A549 (cell line): ENCODE measurements at regions not wholly inside any gene's neighbourhood (a gene's known extent, or its start where the extent isn't known, plus 50 kb on each side); places are given as distances from the start of the nearest gene placed in this dataset.

ENCODE experiments used
- ATAC-seq, 2 experiments: fragments of 200-7000 bp in 1 of 2; fragments of >200 bp in 1 of 2; cut with Nextera tagmentation in 1 of 2; cut with Tn5 transposase in 1 of 2; 3 replicates each; pipeline versions ENCODE4 v1.8.0 to v1.9.1; 2018 to 2020; ENCODE audit warnings: mild to moderate bottlenecking in 1 of 2, moderate library complexity in 1 of 2
- CTCF ChIA-PET: fragments of 300-600 bp; sonication (Branson Sonifier 250); formaldehyde crosslinking; extraction: SDS; loops from one replicate; lab custom pipeline; 2021; ENCODE audit warnings: antibody characterized with exemption, inconsistent platforms; lab: Yijun Ruan, JAX
- POLR2A ChIA-PET: fragments of 350-600 bp; formaldehyde crosslinking; extraction: SDS; loops from one replicate; lab custom pipeline; 2021; ENCODE audit warnings: antibody characterized with exemption, inconsistent platforms; lab: Yijun Ruan, JAX
- DNase-seq, 2 experiments: peaks; one replicate each; pipeline versions ENCODE4 v3.0.0 to v3.0.0-alpha.2; 2011 to 2016; ENCODE audit warnings: low read depth in 1 of 2, low spot score in 1 of 2
- FAIRE-seq: peaks from 2 replicates; lab custom pipeline; 2011; peaks lifted over from hg19 to GRCh38; lab: Jason Lieb, UNC
- H3K27ac ChIP-seq, 2 experiments: fragments of >200 bp; sonication (Bioruptor Twin); formaldehyde crosslinking; 3 replicates each; pipeline ENCODE4 v1.5.1; 2016 to 2017
- H3K4me1 ChIP-seq: fragments of >200 bp; sonication (Bioruptor Twin); formaldehyde crosslinking; 3 replicates; pipeline ENCODE4 v1.6.1; 2016
- H3K4me2 ChIP-seq: fragments of >200 bp; sonication (Bioruptor Twin); formaldehyde crosslinking; 3 replicates; pipeline ENCODE4 v1.6.1; 2016
- H3K4me3 ChIP-seq: fragments of >200 bp; sonication (Bioruptor Twin); formaldehyde crosslinking; 3 replicates; pipeline ENCODE4 v1.5.1; 2016
- H3K9me3 ChIP-seq: fragments of >200 bp; sonication (Bioruptor Twin); formaldehyde crosslinking; 3 replicates; pipeline ENCODE4 v1.6.1; 2016
- BHLHE40 ChIP-seq: IDR thresholded peaks from 2 replicates; pipeline ENCODE4 v1.6.1; 2012; ENCODE audit warnings: low read depth, low read length, inconsistent platforms
- CBX8 ChIP-seq: fragments of 200-600 bp; sonication (generic); IDR thresholded peaks from 2 replicates; pipeline ENCODE4 v1.6.1; 2016
- CEBPB ChIP-seq, 2 experiments: fragments of >200 bp in 1 of 2; sonication (Bioruptor Twin) in 1 of 2; formaldehyde crosslinking in 1 of 2; IDR thresholded peaks; 2 replicates each; pipeline ENCODE4 v1.6.1; 2012 to 2016
- CHD2 ChIP-seq: fragments of 150-350 bp; IDR thresholded peaks from 2 replicates; pipeline ENCODE4 v1.6.1; 2014; ENCODE audit warnings: low read length; ENCODE audit not compliant: partially characterized antibody
- CHD4 ChIP-seq: fragments of 200-600 bp; sonication (generic); IDR thresholded peaks from 2 replicates; pipeline ENCODE4 v1.6.1; 2016; ENCODE audit warnings: antibody characterized with exemption, mild to moderate bottlenecking, borderline replicate concordance
- EHF ChIP-seq: fragments of 250-450 bp; sonication (Bioruptor Pico); IDR thresholded peaks from 2 replicates; pipeline ENCODE4 v1.5.0; 2020; ENCODE audit warnings: mild to moderate bottlenecking
- EP300 ChIP-seq, 2 experiments: fragments of >200 bp; sonication (Bioruptor Twin); formaldehyde crosslinking; IDR thresholded peaks; 2 replicates in 1 of 2; 3 replicates in 1 of 2; pipeline ENCODE4 v1.6.1; 2016 to 2017
- FOSL2 ChIP-seq, 2 experiments: fragments of 450-650 bp in 1 of 2; fragments of >200 bp in 1 of 2; sonication (Bioruptor Twin) in 1 of 2; formaldehyde crosslinking; IDR thresholded peaks; 2 replicates each; pipeline versions ENCODE4 v1.5.0 to v1.6.1; 2016 to 2020; ENCODE audit warnings: mild to moderate bottlenecking in 1 of 2, moderate library complexity in 1 of 2
- FOXS1 ChIP-seq: fragments of 250-450 bp; sonication (Bioruptor Pico); IDR thresholded peaks from 2 replicates; pipeline ENCODE4 v1.5.0; 2020; ENCODE audit warnings: mild to moderate bottlenecking, moderate library complexity
- HOXA7 ChIP-seq: fragments of 250-450 bp; sonication (Bioruptor Pico); IDR thresholded peaks from 2 replicates; pipeline ENCODE4 v1.5.0; 2020; ENCODE audit warnings: mild to moderate bottlenecking, moderate library complexity
- HOXB13 ChIP-seq: fragments of 250-450 bp; sonication (Bioruptor Pico); IDR thresholded peaks from 2 replicates; pipeline ENCODE4 v1.5.0; 2020; ENCODE audit warnings: low read depth, mild to moderate bottlenecking, moderate library complexity
- HOXB5 ChIP-seq: fragments of 250-450 bp; sonication (Bioruptor Pico); IDR thresholded peaks from 2 replicates; pipeline ENCODE4 v1.5.0; 2020; ENCODE audit warnings: mild to moderate bottlenecking, moderate library complexity
- JUNB ChIP-seq: fragments of >200 bp; sonication (Bioruptor Twin); formaldehyde crosslinking; IDR thresholded peaks from 2 replicates; pipeline ENCODE4 v1.6.1; 2016
- MAFK ChIP-seq: fragments of 450-650 bp; IDR thresholded peaks from 2 replicates; pipeline ENCODE4 v1.6.1; 2014; ENCODE audit not compliant: partially characterized antibody
- MAZ ChIP-seq: fragments of 150-350 bp; IDR thresholded peaks from 2 replicates; pipeline ENCODE4 v1.6.1; 2014; ENCODE audit warnings: antibody characterized with exemption, low read depth, low read length, borderline replicate concordance
- MYC ChIP-seq: IDR thresholded peaks from 2 replicates; pipeline ENCODE4 v1.6.1; 2012; ENCODE audit warnings: mild to moderate bottlenecking, inconsistent platforms, low read length, improper control_type of control experiment, borderline replicate concordance
- NR3C1 ChIP-seq: fragments of >200 bp; sonication (Bioruptor Twin); formaldehyde crosslinking; IDR thresholded peaks from 3 replicates; pipeline ENCODE4 v1.6.1; 2017
- RAD21 ChIP-seq, 2 experiments: fragments of >200 bp in 1 of 2; sonication (Bioruptor Twin) in 1 of 2; formaldehyde crosslinking in 1 of 2; IDR thresholded peaks in 1 of 2; conservative IDR thresholded peaks in 1 of 2; 2 replicates in 1 of 2; 3 replicates in 1 of 2; pipeline ENCODE4 v1.6.1; 2012 to 2018; ENCODE audit warnings: inconsistent platforms in 1 of 2
- RARB ChIP-seq: fragments of 250-450 bp; sonication (Bioruptor Pico); IDR thresholded peaks from 2 replicates; pipeline ENCODE4 v1.8.0; 2021; ENCODE audit warnings: mild to moderate bottlenecking, moderate library complexity
- RFX5 ChIP-seq: fragments of 450-650 bp; IDR thresholded peaks from 2 replicates; pipeline ENCODE4 v1.7.1; 2014; ENCODE audit warnings: antibody characterized with exemption, mild to moderate bottlenecking, moderate library complexity
- RNF2 ChIP-seq: fragments of 200-600 bp; sonication (generic); IDR thresholded peaks from 2 replicates; pipeline ENCODE4 v1.6.1; 2016; ENCODE audit warnings: low read depth, mild to moderate bottlenecking, antibody characterized with exemption, moderate library complexity, borderline replicate concordance
- TP53 ChIP-seq: fragments of 250-450 bp; sonication (Bioruptor Pico); IDR thresholded peaks from 2 replicates; pipeline ENCODE4 v1.5.0; 2021; ENCODE audit warnings: mild to moderate bottlenecking, moderate library complexity
- ZNF302 ChIP-seq: fragments of 250-450 bp; sonication (Bioruptor Pico); IDR thresholded peaks from 2 replicates; pipeline ENCODE4 v1.9.0; 2021; ENCODE audit warnings: inconsistent platforms, mild to moderate bottlenecking, moderate library complexity
- WGBS: methylation state at CpG from one replicate; pipeline ENCODE4 v1.1.6; 2017; ENCODE audit errors: missing lambda C conversion rate; 5-methylcytosine and 5-hydroxymethylcytosine counted together
- TF ChIP-seq, protein P1 (sequence below): fragments of >200 bp; sonication (Bioruptor Twin); formaldehyde crosslinking; IDR thresholded peaks from 3 replicates; pipeline ENCODE4 v1.6.1; 2016
- TF ChIP-seq, protein P2 (sequence below): fragments of >200 bp; sonication (Bioruptor Twin); formaldehyde crosslinking; IDR thresholded peaks from 2 replicates; pipeline ENCODE4 v1.6.1; 2016
- TF ChIP-seq, protein P3 (sequence below): IDR thresholded peaks from 2 replicates; pipeline ENCODE4 v1.6.1; 2012; ENCODE audit warnings: low read depth, borderline replicate concordance
- TF ChIP-seq, protein P4 (sequence below): fragments of 200-600 bp; sonication (generic); IDR thresholded peaks from 2 replicates; pipeline ENCODE4 v1.6.1; 2016; ENCODE audit warnings: antibody characterized with exemption, mild to moderate bottlenecking, moderate library complexity

DNA sequence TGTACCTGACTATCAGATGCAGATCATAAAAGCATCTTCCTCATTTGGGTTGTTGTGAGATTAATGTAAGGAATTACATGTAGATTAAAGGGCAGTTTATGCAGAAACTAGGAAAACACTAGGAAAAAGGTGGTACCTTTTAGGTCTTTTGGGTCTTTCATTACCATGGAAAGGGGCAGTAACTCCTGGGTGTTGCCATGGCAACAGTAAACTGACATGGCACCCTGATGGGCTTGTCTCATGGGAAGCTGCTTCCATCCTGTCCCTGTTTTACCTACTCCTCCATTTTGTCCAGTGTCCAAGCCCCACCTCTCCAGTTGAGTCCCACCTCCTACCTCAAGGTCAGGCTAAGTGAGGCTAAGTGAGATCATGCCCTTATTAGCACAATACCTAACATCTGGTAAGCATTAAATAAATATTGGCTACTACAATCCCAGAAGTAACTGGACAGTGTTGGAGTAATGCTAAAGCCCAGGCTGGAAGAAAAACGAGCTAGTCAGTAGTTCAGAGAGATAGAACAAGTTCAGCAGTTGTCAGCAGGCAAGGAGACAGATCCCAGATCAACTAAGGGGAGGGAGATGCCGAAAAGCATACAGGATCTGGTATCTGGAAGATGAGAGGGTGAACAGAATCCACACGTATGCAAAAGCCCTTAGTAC is 240.0 kb upstream of the AUTS2 start (continued):
- TF ChIP-seq MAFK (no peak), BHLHE40 (no peak), CEBPB (IDR thresholded peaks at IDR 0.05) (no peak), CBX8 (no peak), RARB (CRISPR knock-in tag) (no peak), RNF2 (no peak), TP53 (CRISPR knock-in tag) (no peak)
- TF ChIP-seq, protein P1, sequence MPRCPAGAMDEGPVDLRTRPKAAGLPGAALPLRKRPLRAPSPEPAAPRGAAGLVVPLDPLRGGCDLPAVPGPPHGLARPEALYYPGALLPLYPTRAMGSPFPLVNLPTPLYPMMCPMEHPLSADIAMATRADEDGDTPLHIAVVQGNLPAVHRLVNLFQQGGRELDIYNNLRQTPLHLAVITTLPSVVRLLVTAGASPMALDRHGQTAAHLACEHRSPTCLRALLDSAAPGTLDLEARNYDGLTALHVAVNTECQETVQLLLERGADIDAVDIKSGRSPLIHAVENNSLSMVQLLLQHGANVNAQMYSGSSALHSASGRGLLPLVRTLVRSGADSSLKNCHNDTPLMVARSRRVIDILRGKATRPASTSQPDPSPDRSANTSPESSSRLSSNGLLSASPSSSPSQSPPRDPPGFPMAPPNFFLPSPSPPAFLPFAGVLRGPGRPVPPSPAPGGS, result no peak

DNA sequence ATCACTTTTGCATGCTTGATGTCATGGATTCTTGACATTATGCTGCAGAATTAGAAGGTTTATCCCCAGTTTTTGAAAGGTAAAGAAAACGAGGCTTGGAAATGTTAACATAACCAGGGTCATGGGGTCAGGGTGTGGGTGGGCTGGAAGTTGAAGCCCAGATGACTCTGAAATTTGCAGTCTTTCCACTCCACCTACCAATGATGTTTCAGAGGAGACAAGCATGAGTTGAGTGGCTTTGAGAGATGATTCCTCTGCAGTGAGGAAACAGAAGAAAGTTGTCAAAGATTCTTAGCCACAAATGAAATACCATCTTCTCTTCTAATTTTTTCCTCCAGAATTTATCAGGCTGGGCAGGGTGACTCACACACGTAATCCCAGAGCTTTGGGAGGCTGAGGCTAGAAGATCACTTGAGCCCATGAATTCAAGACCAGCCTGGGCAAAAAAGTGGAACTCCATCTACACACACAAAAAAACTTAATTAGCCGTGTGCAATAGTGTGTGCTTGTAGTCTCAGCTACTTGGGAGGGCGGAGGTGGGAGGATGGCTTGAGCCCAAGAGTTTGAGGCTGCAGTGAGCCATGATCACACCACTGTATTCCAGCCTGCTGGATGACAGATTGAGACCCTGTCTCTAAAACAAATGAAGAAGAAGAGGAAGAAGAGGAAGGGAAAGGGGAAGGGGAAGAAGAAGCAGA is 239.1 kb upstream of the AUTS2 start:
- DNase-seq, result no peak
- no peak for TF ChIP-seq RFX5
- TF ChIP-seq FOXS1 (CRISPR knock-in tag), result no peak
- TF ChIP-seq, all 56 proteins: peak for 0
- H3K4me2 ChIP-seq, result no peak overlapping the region
- ChIA-PET CTCF (no interaction called here), POLR2A (no interaction called here)
- H3K27ac ChIP-seq, result no peak overlapping the region; a peak in 1 of 6 replicates
- peaks cover 4% of the 10 kb centered on the region; the same call in 1 of the 3 replicates for H3K4me1 ChIP-seq
- H3K9me3 ChIP-seq, result no peaks in the 10 kb centered on the region
- 28% methylated on average over 4 of the region's 4 CpGs for WGBS
- FAIRE-seq, result no peak
- H3K4me3 ChIP-seq, result no peak overlapping the region
- no peak for ATAC-seq

DNA sequence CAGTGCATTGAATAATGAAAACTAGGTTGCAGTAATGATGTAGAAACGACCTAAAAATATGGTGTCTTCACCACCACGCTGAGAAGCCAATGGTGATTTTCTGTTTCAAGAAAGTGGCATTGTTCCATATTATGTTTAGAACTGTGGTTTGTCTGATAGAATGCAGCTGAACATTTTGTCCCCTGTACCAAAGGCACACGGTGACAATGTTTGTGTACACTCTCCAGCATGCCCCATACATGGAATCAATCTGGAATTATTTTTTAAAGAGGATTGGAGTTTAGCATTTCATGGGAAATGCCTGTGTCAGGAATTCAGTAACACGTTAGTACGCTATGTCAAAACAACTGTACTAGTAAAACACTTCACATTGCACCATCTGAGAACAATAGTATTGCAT is 237.4 kb upstream of the AUTS2 start:
- no peak for DNase-seq
- WGBS, result 37% methylated on average over 5 of the region's 5 CpGs
- Histone ChIP-seq H3K4me3 (no peak overlapping the region), H3K27ac (peak overlapping the region in 1 of 2 experiments; percentile 40; a peak in 1 of 6 replicates), H3K4me1 (peaks cover 13% of the 10 kb centered on the region)
- CTCF ChIA-PET, result no interaction called here
- POLR2A ChIA-PET, result no interaction called here
- ATAC-seq, result no peak
- no peak for FAIRE-seq
- TF ChIP-seq, protein P2, sequence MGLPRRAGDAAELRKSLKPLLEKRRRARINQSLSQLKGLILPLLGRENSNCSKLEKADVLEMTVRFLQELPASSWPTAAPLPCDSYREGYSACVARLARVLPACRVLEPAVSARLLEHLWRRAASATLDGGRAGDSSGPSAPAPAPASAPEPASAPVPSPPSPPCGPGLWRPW, result no peak
- TF ChIP-seq, protein P3, sequence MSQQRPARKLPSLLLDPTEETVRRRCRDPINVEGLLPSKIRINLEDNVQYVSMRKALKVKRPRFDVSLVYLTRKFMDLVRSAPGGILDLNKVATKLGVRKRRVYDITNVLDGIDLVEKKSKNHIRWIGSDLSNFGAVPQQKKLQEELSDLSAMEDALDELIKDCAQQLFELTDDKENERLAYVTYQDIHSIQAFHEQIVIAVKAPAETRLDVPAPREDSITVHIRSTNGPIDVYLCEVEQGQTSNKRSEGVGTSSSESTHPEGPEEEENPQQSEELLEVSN, result no peak
- TF ChIP-seq HOXB5 (CRISPR knock-in tag) (no peak), EP300 (IDR thresholded peaks at IDR 0.05) (no peak), HOXB13 (CRISPR knock-in tag) (no peak), JUNB (no peak), CHD4 (no peak), EHF (CRISPR knock-in tag) (no peak), MAZ (no peak), CBX8 (no peak), MYC (no peak), CEBPB (IDR thresholded peaks at IDR 0.05) (no peak), NR3C1 (no peak), FOSL2 (IDR thresholded peaks at IDR 0.05) (no peak), FOSL2 (CRISPR knock-in tag; IDR thresholded peaks at IDR 0.05) (no peak), CHD2 (no peak), ZNF302 (CRISPR knock-in tag) (no peak), RAD21 (conservative IDR thresholded peaks at IDR 0.05 in 1 of 2, IDR thresholded peaks at IDR 0.05 in 1 of 2) (no peak), HOXA7 (CRISPR knock-in tag) (no peak), RNF2 (no peak)
- TF ChIP-seq, protein P4, sequence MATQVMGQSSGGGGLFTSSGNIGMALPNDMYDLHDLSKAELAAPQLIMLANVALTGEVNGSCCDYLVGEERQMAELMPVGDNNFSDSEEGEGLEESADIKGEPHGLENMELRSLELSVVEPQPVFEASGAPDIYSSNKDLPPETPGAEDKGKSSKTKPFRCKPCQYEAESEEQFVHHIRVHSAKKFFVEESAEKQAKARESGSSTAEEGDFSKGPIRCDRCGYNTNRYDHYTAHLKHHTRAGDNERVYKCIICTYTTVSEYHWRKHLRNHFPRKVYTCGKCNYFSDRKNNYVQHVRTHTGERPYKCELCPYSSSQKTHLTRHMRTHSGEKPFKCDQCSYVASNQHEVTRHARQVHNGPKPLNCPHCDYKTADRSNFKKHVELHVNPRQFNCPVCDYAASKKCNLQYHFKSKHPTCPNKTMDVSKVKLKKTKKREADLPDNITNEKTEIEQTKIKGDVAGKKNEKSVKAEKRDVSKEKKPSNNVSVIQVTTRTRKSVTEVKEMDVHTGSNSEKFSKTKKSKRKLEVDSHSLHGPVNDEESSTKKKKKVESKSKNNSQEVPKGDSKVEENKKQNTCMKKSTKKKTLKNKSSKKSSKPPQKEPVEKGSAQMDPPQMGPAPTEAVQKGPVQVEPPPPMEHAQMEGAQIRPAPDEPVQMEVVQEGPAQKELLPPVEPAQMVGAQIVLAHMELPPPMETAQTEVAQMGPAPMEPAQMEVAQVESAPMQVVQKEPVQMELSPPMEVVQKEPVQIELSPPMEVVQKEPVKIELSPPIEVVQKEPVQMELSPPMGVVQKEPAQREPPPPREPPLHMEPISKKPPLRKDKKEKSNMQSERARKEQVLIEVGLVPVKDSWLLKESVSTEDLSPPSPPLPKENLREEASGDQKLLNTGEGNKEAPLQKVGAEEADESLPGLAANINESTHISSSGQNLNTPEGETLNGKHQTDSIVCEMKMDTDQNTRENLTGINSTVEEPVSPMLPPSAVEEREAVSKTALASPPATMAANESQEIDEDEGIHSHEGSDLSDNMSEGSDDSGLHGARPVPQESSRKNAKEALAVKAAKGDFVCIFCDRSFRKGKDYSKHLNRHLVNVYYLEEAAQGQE, result no peak
- TF ChIP-seq, all 56 proteins: peak for 0
- no peaks in the 10 kb centered on the region for H3K9me3 ChIP-seq
- no peak overlapping the region for H3K4me2 ChIP-seq
